ENCODE measurements at regions not wholly inside any gene's neighbourhood (a gene's known extent, or its start where the extent isn't known, plus 50 kb on each side); places are given as distances from the start of the nearest gene placed in this dataset.

GRCh38 chr1:95475686-95476457 lies 241.9 kb downstream of the RWDD3 start (continued):
- TF ChIP-seq CHD7 (IDR thresholded peaks at IDR 0.05; ENCODE audit: insufficient replicate concordance, low read length) (no peak), SAP30 (IDR thresholded peaks at IDR 0.05; ENCODE audit: insufficient read depth, insufficient replicate concordance, low read length) (no peak), ATF2 (IDR thresholded peaks at IDR 0.05; ENCODE audit: low read length) (no peak), JUND (IDR thresholded peaks at IDR 0.05; ENCODE audit: low read length) (no peak), YY1 (IDR thresholded peaks at IDR 0.05; ENCODE audit: low read depth, low read length) (no peak)

Measured in H1 (cell line).